SK-N-SH (cell line): ENCODE measurements at regions not wholly inside any gene's neighbourhood (a gene's known extent, or its start where the extent isn't known, plus 50 kb on each side); places are given as distances from the start of the nearest gene placed in this dataset.

Source experiments
- CTCF ChIA-PET: fragments of 300-600, 350-600 bp; formaldehyde crosslinking; extraction: SDS; loops from one replicate; lab custom pipeline; 2021; lab: Yijun Ruan, JAX
- POLR2A ChIA-PET: fragments of 350-600 bp; sonication (Branson Sonifier 250); formaldehyde crosslinking; extraction: SDS; loops from one replicate; lab custom pipeline; 2020; ENCODE audit warnings: antibody characterized with exemption, inconsistent platforms; lab: Yijun Ruan, JAX
- DNase-seq: peaks from one replicate; pipeline ENCODE4 v3.0.0; 2012
- H2AFZ ChIP-seq: fragments of 200-600 bp; sonication (generic); 2 replicates; pipeline ENCODE4 v1.8.1; 2016; ENCODE audit warnings: antibody characterized with exemption, mild to moderate bottlenecking, low read depth
- H3F3A ChIP-seq: fragments of 200-600 bp; sonication (generic); replicated peaks from 2 replicates; pipeline ENCODE3; 2016; ENCODE audit warnings: antibody characterized with exemption, mild to moderate bottlenecking; ENCODE audit not compliant: insufficient read depth
- H3K27ac ChIP-seq, 2 experiments: fragments of 200-500 bp in 1 of 2; fragments of 200-600 bp in 1 of 2; sonication (Bioruptor generic) in 1 of 2; sonication (generic), shearing (Covaris generic) in 1 of 2; 2 replicates each; pipeline versions ENCODE4 v1.5.1 to v1.6.1; 2014 to 2016; ENCODE audit warnings: low read depth in 2 of 2, inconsistent platforms in 1 of 2, low read length in 1 of 2, mild to moderate bottlenecking in 1 of 2, mixed read lengths in 1 of 2
- H3K27me3 ChIP-seq: fragments of 200-600 bp; sonication (generic), shearing (Covaris generic); 2 replicates; pipeline ENCODE4 v1.6.1; 2016; ENCODE audit warnings: mixed run types; ENCODE audit not compliant: insufficient read depth
- H3K36me3 ChIP-seq, 2 experiments: fragments of 200-500 bp in 1 of 2; fragments of 200-600 bp in 1 of 2; sonication (Bioruptor generic) in 1 of 2; sonication (generic) in 1 of 2; replicated peaks in 1 of 2; 2 replicates each; pipeline versions ENCODE3 to v1.5.1; 2014 to 2016; ENCODE audit warnings: low read length in 1 of 2, mild to moderate bottlenecking in 1 of 2; ENCODE audit not compliant: insufficient read depth in 2 of 2, control insufficient read depth in 1 of 2
- H3K4me1 ChIP-seq, 2 experiments: fragments of 200-500 bp in 1 of 2; fragments of 200-600 bp in 1 of 2; sonication (Bioruptor generic) in 1 of 2; sonication (generic), shearing (Covaris generic) in 1 of 2; 2 replicates each; pipeline versions ENCODE4 v1.5.1 to v1.6.1; 2014 to 2016; ENCODE audit warnings: low read depth in 1 of 2, low read length in 1 of 2, mixed run types in 1 of 2; ENCODE audit not compliant: insufficient read depth in 2 of 2, control insufficient read depth in 1 of 2
- H3K4me2 ChIP-seq: fragments of 200-600 bp; sonication (generic), shearing (Covaris generic); 2 replicates; pipeline ENCODE4 v1.6.1; 2017; ENCODE audit warnings: mixed run types
- H3K4me3 ChIP-seq, 2 experiments: fragments of 200-500 bp in 1 of 2; fragments of 200-600 bp in 1 of 2; sonication (Bioruptor generic) in 1 of 2; sonication (generic), shearing (Covaris generic) in 1 of 2; 2 replicates each; pipeline versions ENCODE4 v1.5.1 to v1.8.1; 2014 to 2016; ENCODE audit warnings: low read depth in 2 of 2, inconsistent platforms in 1 of 2, low read length in 1 of 2, mild to moderate bottlenecking in 1 of 2, mixed read lengths in 1 of 2, moderate library complexity in 1 of 2
- H3K79me2 ChIP-seq: fragments of 200-600 bp; sonication (generic); 2 replicates; pipeline ENCODE4 v1.8.1; 2017; ENCODE audit warnings: mild to moderate bottlenecking; ENCODE audit not compliant: insufficient read depth
- H3K9ac ChIP-seq: fragments of 200-600 bp; sonication (generic); 2 replicates; pipeline ENCODE4 v1.6.1; 2017; ENCODE audit warnings: mixed run types
- H3K9me2 ChIP-seq: fragments of 200-600 bp; sonication (generic); 2 replicates; pipeline ENCODE4 v1.6.1; 2017; ENCODE audit warnings: mixed run types
- H3K9me3 ChIP-seq: fragments of 200-600 bp; sonication (generic); 2 replicates; pipeline ENCODE4 v1.6.1; 2017; ENCODE audit warnings: mixed run types, mild to moderate bottlenecking, moderate library complexity
- H4K20me1 ChIP-seq: fragments of 200-600 bp; sonication (generic); 2 replicates; pipeline ENCODE4 v1.6.1; 2017; ENCODE audit warnings: mild to moderate bottlenecking, mixed run types; ENCODE audit not compliant: insufficient read depth
- CHD2 ChIP-seq: fragments of 150-350 bp; IDR thresholded peaks from 2 replicates; pipeline ENCODE4 v1.6.1; 2018; ENCODE audit warnings: low read length; ENCODE audit not compliant: partially characterized antibody
- ELF1 ChIP-seq: IDR thresholded peaks from 2 replicates; pipeline ENCODE4 v1.4.0; 2012
- FOSL2 ChIP-seq: IDR thresholded peaks from 2 replicates; pipeline ENCODE4 v1.4.0; 2012; ENCODE audit warnings: low read depth, mild to moderate bottlenecking, moderate library complexity, borderline replicate concordance
- FOXM1 ChIP-seq: IDR thresholded peaks from 2 replicates; pipeline ENCODE4 v1.4.0; 2012; ENCODE audit warnings: low read depth, mild to moderate bottlenecking
- JUND ChIP-seq: IDR thresholded peaks from 2 replicates; pipeline ENCODE4 v1.4.0; 2012
- NFIC ChIP-seq: IDR thresholded peaks from 2 replicates; pipeline ENCODE4 v1.4.0; 2012; ENCODE audit warnings: borderline replicate concordance
- NRF1 ChIP-seq: IDR thresholded peaks from 2 replicates; pipeline ENCODE4 v1.6.1; 2012; ENCODE audit warnings: low read depth, mild to moderate bottlenecking, low read length
- POLR2AphosphoS5 ChIP-seq: IDR thresholded peaks from 2 replicates; pipeline ENCODE4 v1.6.1; 2012; ENCODE audit warnings: low read depth, low read length
- RAD21 ChIP-seq: IDR thresholded peaks from 2 replicates; pipeline ENCODE4 v1.6.1; 2012; ENCODE audit warnings: mild to moderate bottlenecking, low read length
- RCOR1 ChIP-seq: fragments of 150-350 bp; IDR thresholded peaks from 2 replicates; pipeline ENCODE4 v1.6.1; 2017; ENCODE audit warnings: antibody characterized with exemption, low read length
- RFX5 ChIP-seq: IDR thresholded peaks from 2 replicates; pipeline ENCODE4 v1.6.1; 2012; ENCODE audit warnings: mild to moderate bottlenecking, improper control_type of control experiment, low read length
- RXRA ChIP-seq: IDR thresholded peaks from 2 replicates; pipeline ENCODE4 v1.4.0; 2012; ENCODE audit warnings: low read depth, mild to moderate bottlenecking, borderline replicate concordance
- SIN3A ChIP-seq: IDR thresholded peaks from 2 replicates; pipeline ENCODE4 v1.6.1; 2012; ENCODE audit warnings: low read depth, mild to moderate bottlenecking, low read length, moderate library complexity, borderline replicate concordance
- SMC3 ChIP-seq: IDR thresholded peaks from 2 replicates; pipeline ENCODE4 v1.6.1; 2012; ENCODE audit warnings: low read depth, low read length, improper control_type of control experiment
- TCF12 ChIP-seq: IDR thresholded peaks from 2 replicates; pipeline ENCODE4 v1.4.0; 2012
- WGBS: methylation state at CpG from one replicate; pipeline ENCODE4 v1.1.6; 2017; ENCODE audit warnings: low lambda C conversion rate; 5-methylcytosine and 5-hydroxymethylcytosine counted together
- TF ChIP-seq, protein P1 (sequence below): fragments of 200-600 bp; sonication (generic); IDR thresholded peaks from 2 replicates; pipeline ENCODE4 v1.6.1; 2017; ENCODE audit warnings: antibody characterized with exemption, mild to moderate bottlenecking, moderate library complexity
- TF ChIP-seq, protein P2 (sequence below): IDR thresholded peaks from 2 replicates; pipeline ENCODE4 v1.4.0; 2012; ENCODE audit warnings: low read depth, borderline replicate concordance

DNA sequence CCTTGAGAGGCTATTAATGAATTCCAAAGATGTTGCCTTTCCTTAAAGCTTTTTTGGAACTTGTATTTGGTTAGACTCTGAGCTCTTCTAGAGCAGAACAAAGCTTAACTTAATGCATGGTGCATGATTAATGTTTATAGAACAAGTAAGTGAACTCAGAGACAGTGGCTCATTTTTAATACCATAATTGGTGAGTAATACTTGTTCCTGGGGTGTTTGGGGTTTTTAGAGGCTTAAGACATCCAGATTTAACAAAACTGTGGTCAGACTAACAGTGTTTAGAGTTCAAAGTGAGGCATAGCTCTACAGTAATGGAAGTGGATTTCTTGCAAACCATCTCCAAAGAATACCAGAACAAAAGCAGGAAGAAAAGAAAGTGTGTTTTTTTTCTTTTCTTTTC, 73.7 kb upstream of the CTSC start (continued):
- TF ChIP-seq, protein P1, sequence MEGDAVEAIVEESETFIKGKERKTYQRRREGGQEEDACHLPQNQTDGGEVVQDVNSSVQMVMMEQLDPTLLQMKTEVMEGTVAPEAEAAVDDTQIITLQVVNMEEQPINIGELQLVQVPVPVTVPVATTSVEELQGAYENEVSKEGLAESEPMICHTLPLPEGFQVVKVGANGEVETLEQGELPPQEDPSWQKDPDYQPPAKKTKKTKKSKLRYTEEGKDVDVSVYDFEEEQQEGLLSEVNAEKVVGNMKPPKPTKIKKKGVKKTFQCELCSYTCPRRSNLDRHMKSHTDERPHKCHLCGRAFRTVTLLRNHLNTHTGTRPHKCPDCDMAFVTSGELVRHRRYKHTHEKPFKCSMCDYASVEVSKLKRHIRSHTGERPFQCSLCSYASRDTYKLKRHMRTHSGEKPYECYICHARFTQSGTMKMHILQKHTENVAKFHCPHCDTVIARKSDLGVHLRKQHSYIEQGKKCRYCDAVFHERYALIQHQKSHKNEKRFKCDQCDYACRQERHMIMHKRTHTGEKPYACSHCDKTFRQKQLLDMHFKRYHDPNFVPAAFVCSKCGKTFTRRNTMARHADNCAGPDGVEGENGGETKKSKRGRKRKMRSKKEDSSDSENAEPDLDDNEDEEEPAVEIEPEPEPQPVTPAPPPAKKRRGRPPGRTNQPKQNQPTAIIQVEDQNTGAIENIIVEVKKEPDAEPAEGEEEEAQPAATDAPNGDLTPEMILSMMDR = no peak
- no peak for TF ChIP-seq FOXM1
- no peak for TF ChIP-seq CHD2
- no peak for TF ChIP-seq SIN3A
- TF ChIP-seq TCF12 = peak; percentile 55
- peak; percentile 54; the same call in 1 of the 2 replicates for TF ChIP-seq FOSL2
- no peak for TF ChIP-seq SMC3

DNA sequence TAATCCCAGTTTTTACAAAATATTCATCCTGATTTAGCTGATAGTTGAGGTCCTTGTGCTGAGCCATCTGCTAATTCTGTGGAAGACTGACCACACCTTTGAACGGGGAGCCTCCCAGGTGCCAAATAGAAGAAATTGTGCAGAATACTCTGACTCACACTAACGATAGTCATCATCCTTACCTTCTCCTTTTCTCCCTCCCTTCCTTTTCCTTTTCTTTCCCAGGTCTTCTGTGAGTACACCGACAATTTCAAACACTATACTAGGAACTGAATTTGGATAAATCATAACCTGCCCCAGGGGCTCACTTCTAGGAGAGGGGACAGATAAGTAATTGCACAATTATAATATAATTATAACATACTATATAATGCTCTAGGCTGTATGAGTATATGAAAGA, 73.1 kb upstream of the CTSC start:
- Histone ChIP-seq H4K20me1 (no peaks in the 10 kb centered on the region), H3K79me2 (no peaks in the 10 kb centered on the region), H3K9me3 (no peaks in the 10 kb centered on the region), H2AFZ (no peak overlapping the region), H3K36me3 (no peaks in the 10 kb centered on the region), H3K9ac (no peak overlapping the region), H3K9me2 (no peaks in the 10 kb centered on the region), H3K27ac (no peak overlapping the region; a peak in 2 of 4 replicates), H3F3A (peaks cover 19% of the 10 kb centered on the region), H3K27me3 (no peaks in the 10 kb centered on the region), H3K4me1 (peaks cover 0 to 5% of the 10 kb centered on the region in 2 experiments; a peak in 1 of 4 replicates), H3K4me3 (no peak overlapping the region), H3K4me2 (peak overlapping the region; percentile 3; the same call in 1 of the 2 replicates)
- ChIA-PET CTCF (no interaction called here), POLR2A (no interaction called here)
- no peak for DNase-seq
- WGBS = 19% methylated on average over 3 of the region's 3 CpGs
- TF ChIP-seq FOSL2 (peak; percentile 15; the same call in 1 of the 2 replicates), NFIC (no peak), TCF12 (peak; percentile 61), RFX5 (no peak), RAD21 (no peak), NRF1 (no peak)

DNA sequence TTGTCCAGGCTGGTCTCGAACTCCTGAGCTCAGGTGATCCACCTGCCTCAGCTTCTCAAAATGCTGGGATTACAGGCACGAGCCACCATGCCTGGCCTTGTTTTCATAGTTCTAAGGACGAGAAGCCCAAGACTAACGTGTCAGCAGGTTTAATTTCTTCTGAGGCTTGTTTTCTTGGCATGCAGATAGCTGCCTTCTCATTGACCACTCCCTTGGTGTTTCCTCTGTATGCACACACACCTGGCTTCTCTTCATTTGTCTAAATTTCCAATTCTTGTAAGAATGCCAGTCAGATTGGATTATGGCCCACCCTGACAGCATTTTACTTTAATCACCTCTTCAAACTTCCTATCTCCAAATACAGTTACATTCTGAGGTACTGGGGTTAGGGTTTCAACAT, 72.5 kb upstream of the CTSC start:
- Histone ChIP-seq H3K4me3 (no peak overlapping the region), H3K9me3 (no peaks in the 10 kb centered on the region), H3K4me2 (no peak overlapping the region), H3F3A (peaks cover 19% of the 10 kb centered on the region), H3K36me3 (no peaks in the 10 kb centered on the region), H2AFZ (no peak overlapping the region), H4K20me1 (no peaks in the 10 kb centered on the region), H3K4me1 (peaks cover 0 to 9% of the 10 kb centered on the region in 2 experiments; a peak in 1 of 4 replicates), H3K79me2 (no peaks in the 10 kb centered on the region), H3K9me2 (no peaks in the 10 kb centered on the region), H3K9ac (no peak overlapping the region), H3K27ac (no peak overlapping the region), H3K27me3 (no peaks in the 10 kb centered on the region)
- WGBS = 78% methylated on average over 4 of the region's 4 CpGs
- no peak for TF ChIP-seq JUND
- TF ChIP-seq POLR2AphosphoS5 = no peak
- TF ChIP-seq ELF1 = no peak
- TF ChIP-seq, protein P1 = no peak
- TF ChIP-seq RCOR1 = no peak
- TF ChIP-seq RXRA = no peak
- TF ChIP-seq, protein P2, sequence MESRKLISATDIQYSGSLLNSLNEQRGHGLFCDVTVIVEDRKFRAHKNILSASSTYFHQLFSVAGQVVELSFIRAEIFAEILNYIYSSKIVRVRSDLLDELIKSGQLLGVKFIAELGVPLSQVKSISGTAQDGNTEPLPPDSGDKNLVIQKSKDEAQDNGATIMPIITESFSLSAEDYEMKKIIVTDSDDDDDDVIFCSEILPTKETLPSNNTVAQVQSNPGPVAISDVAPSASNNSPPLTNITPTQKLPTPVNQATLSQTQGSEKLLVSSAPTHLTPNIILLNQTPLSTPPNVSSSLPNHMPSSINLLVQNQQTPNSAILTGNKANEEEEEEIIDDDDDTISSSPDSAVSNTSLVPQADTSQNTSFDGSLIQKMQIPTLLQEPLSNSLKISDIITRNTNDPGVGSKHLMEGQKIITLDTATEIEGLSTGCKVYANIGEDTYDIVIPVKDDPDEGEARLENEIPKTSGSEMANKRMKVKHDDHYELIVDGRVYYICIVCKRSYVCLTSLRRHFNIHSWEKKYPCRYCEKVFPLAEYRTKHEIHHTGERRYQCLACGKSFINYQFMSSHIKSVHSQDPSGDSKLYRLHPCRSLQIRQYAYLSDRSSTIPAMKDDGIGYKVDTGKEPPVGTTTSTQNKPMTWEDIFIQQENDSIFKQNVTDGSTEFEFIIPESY = no peak
- ChIA-PET CTCF (no interaction called here), POLR2A (no interaction called here)
- no peak for DNase-seq
